Right kidney (tissue), 1 donor: ENCODE measurements at regions not wholly inside any gene's neighbourhood (a gene's known extent, or its start where the extent isn't known, plus 50 kb on each side); places are given as distances from the start of the nearest gene placed in this dataset.
A peak's percentile ranks its signal among the peaks of the same experiment; 100 is the strongest.

Experiments
- DNase-seq: peaks from one replicate; pipeline ENCODE4 v3.0.0-alpha.2; 2016

- DNase-seq = no peak
Observed at GRCh38 chr12:91846466-91847055, 299.1 kb downstream of the BTG1 start.

DNA sequence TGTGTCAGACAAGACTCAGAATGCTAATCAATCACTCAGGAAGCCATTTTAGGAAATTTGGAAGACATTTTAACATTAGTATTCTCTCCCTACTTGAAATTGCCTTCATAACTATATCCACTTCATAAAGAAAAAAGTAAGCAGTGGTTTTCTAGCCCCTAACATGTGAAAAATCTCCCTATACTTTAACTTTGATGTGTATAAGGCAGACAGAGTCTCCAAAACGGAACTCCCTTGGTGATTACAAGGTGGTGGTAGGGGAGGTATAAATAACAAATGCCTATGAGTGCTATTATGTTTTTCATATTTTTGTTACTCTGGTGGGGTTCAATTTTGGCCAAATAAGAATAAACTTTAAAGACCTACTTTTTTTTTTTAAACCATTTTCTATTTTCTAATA lies 300.3 kb downstream of the BTG1 start:
- no peak for DNase-seq

- no peak for DNase-seq
Observed at GRCh38 chr12:91841822-91842221, 303.8 kb downstream of the BTG1 start.

DNA sequence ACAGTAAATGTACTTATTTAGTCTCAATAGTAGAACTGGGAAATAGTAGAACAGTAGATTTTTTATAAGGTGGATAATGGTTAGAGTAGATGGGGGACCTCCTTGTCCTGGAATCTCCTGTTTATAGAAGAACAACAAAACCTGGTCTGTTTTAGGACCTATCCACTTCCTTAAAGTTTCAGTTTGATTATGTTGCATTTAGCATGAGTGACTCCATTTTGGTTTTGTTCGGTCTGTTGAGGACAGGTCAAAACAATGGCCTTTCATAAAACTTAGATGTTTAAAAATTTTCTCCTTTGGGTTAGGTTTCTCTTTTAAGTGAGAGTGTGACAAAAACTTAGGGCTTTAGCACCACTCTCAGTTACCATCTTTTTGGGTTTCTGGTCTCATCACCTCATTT lies 308.9 kb downstream of the BTG1 start:
- no peak for DNase-seq

DNA sequence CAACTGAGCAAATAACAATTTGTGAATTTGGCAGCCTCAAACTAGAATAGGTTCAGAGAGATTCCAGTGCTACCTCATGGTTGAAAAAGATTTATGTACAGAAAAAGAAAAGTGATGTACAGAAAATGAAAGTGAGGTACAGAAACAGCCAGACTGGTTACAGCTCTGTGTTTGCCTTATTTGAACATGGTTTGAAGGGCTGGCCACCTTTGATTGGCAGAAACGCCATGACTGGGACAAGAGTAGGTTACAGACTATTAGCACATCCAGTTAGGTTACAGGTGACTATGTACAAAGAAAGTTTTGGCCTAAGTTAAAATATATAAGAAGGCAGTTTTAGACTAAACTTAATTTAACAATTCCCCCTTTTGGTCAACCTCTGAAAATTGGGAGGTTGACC lies 309.4 kb downstream of the BTG1 start:
- DNase-seq = no peak

DNA sequence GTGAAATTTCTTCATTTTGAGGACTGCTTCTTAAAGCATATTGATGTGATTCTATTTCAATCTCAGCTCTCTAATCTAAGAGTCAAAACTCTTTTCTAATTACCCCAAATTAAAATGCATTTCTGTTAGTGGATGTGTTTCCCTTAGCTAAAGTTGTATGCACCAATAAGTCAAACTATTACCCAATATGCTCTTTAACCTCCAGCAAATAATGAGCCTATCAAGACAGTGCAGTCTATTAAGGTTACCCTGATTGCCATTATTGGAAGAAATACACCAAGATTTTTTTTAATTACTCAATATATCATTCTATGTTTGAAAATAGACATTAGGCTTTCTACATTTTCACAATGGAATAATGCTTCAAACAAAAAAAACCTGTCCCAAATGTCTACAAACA lies 310.0 kb downstream of the BTG1 start:
- DNase-seq = no peak

DNA sequence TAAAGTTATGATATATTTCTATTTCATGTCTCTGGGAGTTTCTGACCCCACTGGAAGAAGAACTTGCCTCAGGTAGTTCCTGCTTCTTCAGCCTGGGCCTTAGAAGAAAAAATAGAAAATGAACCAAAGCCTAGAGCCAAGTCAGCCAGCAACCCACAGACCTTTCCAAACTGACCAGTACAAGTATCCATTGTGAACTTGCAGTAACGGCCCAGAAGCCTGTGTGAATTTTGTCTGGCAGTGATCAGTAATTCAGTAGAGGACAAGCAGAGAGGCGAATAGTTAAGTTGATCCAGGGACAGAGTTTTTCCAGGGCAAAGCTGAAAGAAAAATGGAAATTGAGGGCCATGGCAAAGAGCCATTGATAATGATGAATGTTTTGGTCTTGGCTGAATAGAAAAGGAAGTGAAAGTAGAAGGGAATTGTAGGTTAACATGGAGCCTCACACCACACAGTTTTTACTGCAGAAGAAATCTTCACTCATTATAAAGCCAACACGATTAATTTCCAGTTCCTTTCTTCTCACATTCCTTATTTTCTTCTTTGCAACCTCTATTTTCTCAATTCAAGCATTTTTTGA lies 311.8 kb downstream of the BTG1 start:
- DNase-seq = no peak

DNA sequence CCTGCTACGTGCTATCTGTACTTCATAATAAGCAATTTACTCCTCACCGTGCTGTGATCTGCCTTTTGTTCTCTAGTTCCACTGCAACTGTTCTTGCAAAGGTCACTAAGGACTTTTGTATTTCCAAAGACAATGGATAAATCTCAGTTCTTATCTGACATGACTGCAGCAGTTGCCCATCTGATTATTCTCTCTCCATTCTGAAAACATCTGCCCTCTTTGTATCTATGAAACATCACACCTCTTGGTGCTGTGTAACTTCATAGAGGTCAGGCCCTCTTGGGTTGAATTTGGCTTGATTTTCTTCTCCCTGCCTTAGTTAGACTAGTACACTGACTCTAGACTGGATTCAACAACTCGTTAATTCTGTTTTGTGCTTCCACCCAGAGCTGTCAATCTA lies 319.6 kb downstream of the BTG1 start:
- DNase-seq = no peak

GRCh38 chr12:91824991-91825390 lies 320.7 kb downstream of the BTG1 start:
- DNase-seq = no peak

DNA sequence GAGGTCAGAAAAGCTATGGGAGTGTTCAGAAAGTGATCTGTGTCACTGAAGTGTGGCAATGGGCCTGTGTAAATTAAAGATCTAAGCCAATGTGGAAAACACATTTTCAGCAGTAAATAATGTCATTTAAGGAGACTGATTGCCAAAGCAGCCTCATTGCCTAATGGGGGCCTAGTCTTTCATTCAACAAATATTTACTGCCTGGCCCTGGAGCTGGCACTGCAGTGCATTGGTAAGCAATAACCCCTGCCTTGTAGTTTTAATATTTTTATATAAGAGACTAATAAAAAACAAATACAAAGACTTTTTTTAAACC lies 326.6 kb downstream of the BTG1 start:
- peak; percentile 14 for DNase-seq

DNA sequence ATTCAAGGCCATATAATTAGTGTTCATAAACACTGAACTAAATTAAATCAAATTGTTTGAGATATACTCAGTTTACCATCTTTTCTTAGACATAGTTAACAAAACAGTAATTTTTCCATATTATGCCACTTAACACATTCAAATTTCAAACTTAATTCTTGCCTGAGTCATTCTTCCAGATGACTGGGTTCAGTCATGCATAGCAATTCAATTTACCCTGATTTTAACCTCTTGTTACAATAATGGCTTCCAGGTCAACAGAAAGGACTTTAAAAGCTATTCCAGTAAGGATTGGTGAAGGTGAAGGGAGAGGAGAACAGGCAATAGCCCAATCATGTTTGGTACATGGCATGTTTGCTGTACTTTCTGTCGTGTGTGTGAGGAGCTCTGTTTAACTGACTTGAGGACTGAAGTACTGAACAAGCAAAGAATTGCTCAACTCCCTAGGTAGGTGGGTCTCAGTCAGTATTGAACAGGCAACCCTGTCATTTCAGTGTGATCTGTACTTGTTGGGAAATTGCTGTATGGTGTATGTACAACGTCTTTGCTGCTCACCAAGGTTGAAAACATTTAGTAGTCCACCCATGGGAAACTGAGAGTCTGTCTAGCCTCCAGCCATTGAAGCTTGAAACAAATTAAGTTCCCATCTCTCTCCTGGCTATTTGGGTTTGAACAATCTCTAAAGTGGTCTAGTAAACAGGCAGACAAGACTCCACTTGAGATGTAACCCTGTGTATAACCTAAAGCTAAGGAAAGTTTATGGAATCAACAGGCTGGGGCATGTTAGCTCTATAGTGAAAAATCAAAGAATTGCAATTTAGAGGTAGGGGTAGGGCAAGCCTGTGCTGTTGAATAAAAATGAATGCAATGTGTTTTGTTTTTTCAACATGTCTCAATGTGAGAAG lies 327.2 kb downstream of the BTG1 start:
- DNase-seq = peak; percentile 6

- no peak for DNase-seq
Observed at GRCh38 chr12:91817517-91817916, 328.1 kb downstream of the BTG1 start.

- DNase-seq = no peak
Observed at GRCh38 chr12:91813701-91814100, 331.9 kb downstream of the BTG1 start.

DNA sequence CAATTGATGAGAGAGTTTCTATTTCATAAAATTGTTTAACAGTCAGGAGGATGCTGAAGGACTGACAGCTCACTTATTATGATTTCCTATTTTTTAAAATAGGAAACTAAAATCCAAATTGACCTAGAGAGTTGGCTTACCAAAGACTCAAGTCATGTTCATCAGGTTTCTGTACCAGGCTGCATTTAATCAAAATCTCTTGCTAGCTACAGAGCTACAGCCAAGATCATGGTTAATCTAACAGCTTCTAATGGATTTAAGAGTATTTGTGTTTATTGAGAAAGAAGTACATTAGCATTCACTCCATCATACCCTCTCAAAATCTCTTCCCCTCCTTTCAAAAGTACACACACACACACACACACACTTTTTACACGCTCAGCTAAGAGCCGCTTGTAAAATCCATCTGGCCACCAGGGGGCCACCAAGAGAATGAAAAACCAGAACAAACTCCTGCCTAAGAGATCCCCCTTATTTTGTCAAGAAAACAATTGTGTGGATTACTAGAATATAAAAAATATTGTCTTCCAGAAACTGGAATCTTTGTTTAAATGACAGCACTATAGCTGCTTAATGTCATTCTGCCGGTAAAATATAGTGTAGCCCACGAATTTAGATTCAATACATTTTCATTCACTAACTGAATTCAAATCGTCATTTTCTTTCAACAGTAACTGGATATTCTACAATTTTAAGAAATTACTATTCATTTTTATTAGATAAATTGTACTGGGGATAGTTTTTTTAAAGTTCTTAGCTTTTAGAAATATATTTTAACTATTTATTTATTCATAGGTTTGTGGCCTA lies 334.0 kb downstream of the BTG1 start:
- peak; percentile 41 for DNase-seq

DNA sequence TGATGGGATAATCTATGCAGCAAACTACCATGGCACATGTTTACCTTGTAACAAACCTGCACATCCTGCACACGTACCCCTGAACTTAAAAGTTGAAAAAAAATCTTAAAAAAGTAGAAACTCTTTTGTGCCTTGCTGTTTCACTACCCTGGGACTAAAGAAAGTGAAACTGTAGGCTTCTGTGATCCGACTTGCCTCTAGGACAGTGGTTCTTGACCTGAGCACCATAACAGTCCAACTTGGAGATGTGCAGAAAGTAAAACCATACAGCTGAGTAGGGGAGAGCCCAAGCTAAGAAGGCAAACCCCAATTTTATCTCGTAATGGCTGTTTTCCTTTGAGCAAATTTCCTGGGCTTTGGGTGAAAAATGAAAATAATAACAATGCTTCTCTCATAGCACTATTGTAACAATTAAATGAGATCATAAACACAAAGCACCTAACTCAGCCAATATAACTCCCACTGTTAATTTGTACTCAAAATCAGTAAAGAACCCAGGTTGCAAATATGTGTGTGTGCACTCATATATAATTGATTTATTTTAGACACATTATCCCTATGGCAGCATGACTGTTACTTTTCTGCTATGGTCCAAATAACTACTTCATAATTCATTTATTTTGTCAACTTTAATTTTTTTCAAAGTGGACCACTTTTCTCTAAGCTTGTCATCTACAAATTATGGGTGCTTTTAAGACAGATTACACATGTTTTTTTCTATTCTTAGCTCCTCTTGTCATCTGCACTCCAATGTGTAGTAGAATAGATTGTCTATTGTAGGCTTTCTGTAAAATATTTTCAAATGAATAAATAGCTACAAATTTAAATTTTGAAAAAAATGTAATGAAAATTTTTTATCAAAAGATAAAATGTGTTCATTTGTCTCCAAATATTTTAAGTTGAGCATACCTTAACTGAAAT lies 334.9 kb downstream of the BTG1 start:
- DNase-seq = no peak

DNA sequence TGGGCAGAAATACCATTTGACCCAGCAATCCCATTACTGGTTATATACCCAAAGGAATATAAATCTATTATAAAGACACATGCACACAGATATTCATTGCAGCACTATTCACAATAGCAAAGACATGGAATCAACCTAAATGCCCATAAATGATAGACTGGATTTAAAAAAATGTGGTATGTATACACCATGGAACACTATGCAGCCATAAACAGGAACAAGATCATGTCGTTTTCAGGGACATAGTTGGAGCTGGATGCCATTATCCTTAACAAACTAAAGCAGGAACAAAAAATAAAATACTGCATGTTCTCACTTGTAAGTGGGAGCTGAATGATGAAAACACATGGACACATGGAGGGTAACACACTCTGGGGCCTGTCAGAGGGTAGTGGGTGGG lies 335.6 kb downstream of the BTG1 start:
- no peak for DNase-seq

DNA sequence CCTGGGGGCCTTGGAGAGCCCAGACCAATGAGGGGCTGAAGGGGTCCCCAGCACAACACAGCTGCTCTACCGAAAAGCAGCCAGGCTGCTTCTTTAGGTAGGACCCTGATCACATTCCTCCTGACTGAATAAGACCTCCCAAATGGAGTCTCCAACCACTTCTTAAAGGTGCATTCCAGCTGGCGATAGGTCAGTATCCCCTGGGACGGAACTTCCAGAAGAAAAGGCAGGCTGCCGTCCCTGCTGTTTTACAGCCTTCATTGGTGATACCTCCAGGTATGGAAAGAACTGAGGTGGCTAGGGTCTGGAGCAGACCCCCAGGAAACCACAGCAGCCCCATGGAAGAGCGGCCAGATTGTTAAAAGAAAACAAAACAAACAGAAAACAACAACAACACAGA lies 340.6 kb downstream of the BTG1 start:
- DNase-seq = no peak

DNA sequence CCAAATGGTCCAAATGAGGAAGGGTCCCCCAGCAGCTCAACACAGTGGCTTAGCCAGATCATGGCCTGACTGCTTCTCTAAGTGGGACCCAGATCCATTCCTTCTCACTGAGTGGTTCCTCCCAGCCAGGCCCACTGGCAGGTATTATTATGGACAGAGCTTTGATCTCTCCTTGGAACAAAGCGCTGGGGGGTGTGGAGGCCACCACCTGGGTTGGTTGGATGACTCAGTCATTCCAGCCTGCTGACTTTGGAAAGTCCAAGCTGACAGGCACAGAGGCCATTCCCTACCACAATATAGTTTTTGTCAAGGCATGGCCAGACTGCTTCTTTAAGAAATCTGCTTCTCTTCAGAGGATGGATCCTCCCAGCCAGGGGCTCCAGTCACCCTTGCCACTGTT lies 341.1 kb downstream of the BTG1 start:
- no peak for DNase-seq

DNA sequence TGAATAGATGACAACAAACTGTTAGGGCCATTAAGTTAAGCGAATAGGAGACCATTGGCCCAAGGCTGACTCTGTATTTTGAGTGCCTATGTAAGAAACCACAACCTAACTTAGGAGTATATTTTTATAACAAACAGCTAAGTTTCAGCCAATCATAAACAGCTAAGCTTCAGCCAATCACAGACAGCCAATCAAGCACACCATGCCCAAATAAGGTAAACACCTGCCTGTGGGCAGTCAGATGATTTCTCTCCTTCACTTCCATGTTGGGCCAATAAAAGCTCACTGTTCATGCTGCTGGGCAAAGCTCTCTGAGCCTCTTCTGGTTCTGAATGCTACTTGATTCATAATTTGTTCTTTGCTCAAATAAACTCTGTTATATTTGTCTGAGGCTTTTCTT lies 344.6 kb downstream of the BTG1 start:
- no peak for DNase-seq

DNA sequence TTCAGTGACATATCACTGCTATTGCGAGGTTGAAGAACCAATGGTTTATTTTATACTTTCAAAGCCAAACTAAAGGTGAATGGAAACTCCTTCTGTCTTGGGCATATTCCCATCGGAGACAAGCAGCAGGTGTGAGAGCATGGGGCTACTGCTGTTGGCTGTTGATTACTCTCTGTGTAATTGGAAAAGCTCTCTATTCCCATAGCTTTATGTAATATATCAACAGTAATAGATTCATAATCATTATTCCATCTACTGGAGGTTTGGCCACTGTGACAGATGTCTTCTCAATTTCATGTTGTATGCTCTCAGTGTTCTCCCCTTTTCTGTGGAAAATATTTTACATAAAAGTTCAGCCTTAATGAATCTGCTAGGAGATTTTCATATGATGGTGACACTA lies 352.0 kb downstream of the BTG1 start:
- no peak for DNase-seq

- DNase-seq = no peak
Observed at GRCh38 chr12:91792597-91792996, 353.0 kb downstream of the BTG1 start.
